KG1 (cell line): ENCODE measurements at regions not wholly inside any gene's neighbourhood (a gene's known extent, or its start where the extent isn't known, plus 50 kb on each side); places are given as distances from the start of the nearest gene placed in this dataset.
"Not testable (repeated sequence)": the region's sequence is repeated elsewhere in the genome, so short reads cannot be mapped to it uniquely, and the experiment has no call there.

Source experiments
- DNase-seq: peaks from one replicate; lab custom pipeline; 2025; lab: John Stamatoyannopoulos, UW

GRCh38 chr15:77896147-77897112 is 181.1 kb downstream of the TBC1D2B start:
- not testable (repeated sequence) for DNase-seq

GRCh38 chr15:77895742-77896141 is 181.8 kb downstream of the TBC1D2B start:
- DNase-seq: no peak

GRCh38 chr15:77895145-77895544 is 182.4 kb downstream of the TBC1D2B start:
- not testable (repeated sequence) for DNase-seq

GRCh38 chr15:77893671-77894640 is 183.6 kb downstream of the TBC1D2B start:
- not testable (repeated sequence) for DNase-seq

- DNase-seq: not testable (repeated sequence)
Observed at GRCh38 chr15:77893246-77893645, 184.3 kb downstream of the TBC1D2B start.

GRCh38 chr15:77892335-77892734 is 185.2 kb downstream of the TBC1D2B start:
- DNase-seq: no peak

GRCh38 chr15:77891862-77892261 is 185.6 kb downstream of the TBC1D2B start:
- DNase-seq: not testable (repeated sequence)

GRCh38 chr15:77890911-77891801 is 186.4 kb downstream of the TBC1D2B start:
- not testable (repeated sequence) for DNase-seq

- not testable (repeated sequence) for DNase-seq
Observed at GRCh38 chr15:77889828-77890725, 187.4 kb downstream of the TBC1D2B start.

GRCh38 chr15:77889009-77889806 is 188.3 kb downstream of the TBC1D2B start:
- DNase-seq: no peak

GRCh38 chr15:77887563-77888429 is 189.7 kb downstream of the TBC1D2B start:
- not testable (repeated sequence) for DNase-seq

GRCh38 chr15:77886805-77887448 is 190.6 kb downstream of the TBC1D2B start:
- DNase-seq: no peak

GRCh38 chr15:77885877-77886500 is 191.5 kb downstream of the TBC1D2B start:
- not testable (repeated sequence) for DNase-seq

- DNase-seq: not testable (repeated sequence)
Observed at GRCh38 chr15:77883012-77883411, 194.5 kb downstream of the TBC1D2B start.

GRCh38 chr15:77881950-77882349 is 195.6 kb downstream of the TBC1D2B start:
- no peak for DNase-seq

- not testable (repeated sequence) for DNase-seq
Observed at GRCh38 chr15:77881535-77881934, 196.0 kb downstream of the TBC1D2B start.

- not testable (repeated sequence) for DNase-seq
Observed at GRCh38 chr15:77879466-77879865, 198.0 kb downstream of the TBC1D2B start.
